SK-N-SH treated with all-trans-retinoic acid at 6 μM for 48 hours (cell line): ENCODE measurements at regions not wholly inside any gene's neighbourhood (a gene's known extent, or its start where the extent isn't known, plus 50 kb on each side); places are given as distances from the start of the nearest gene placed in this dataset.

Experiments used
- ARNTL ChIP-seq: fragments of 450-650 bp; formaldehyde crosslinking; IDR thresholded peaks from 2 replicates; pipeline ENCODE4 v1.5.0; 2020; ENCODE audit warnings: low read depth, mild to moderate bottlenecking, moderate library complexity, borderline replicate concordance
- BACH2 ChIP-seq: fragments of 250-450 bp; sonication (Bioruptor Pico); IDR thresholded peaks from 2 replicates; pipeline ENCODE4 v1.9.0; 2021; ENCODE audit warnings: mild to moderate bottlenecking, borderline replicate concordance
- CSDC2 ChIP-seq: fragments of 250-450 bp; sonication (Bioruptor Pico); IDR thresholded peaks from 2 replicates; pipeline ENCODE4 v1.5.0; 2020; ENCODE audit warnings: mild to moderate bottlenecking, moderate library complexity
- ESRRG ChIP-seq: fragments of 250-450 bp; sonication (Bioruptor Pico); IDR thresholded peaks from 2 replicates; pipeline ENCODE4 v1.6.1; 2021; ENCODE audit warnings: mild to moderate bottlenecking
- POU6F1 ChIP-seq: fragments of 250-450 bp; sonication (Bioruptor Pico); IDR thresholded peaks from 2 replicates; pipeline ENCODE4 v1.8.0; 2021; ENCODE audit warnings: low read depth, mild to moderate bottlenecking, moderate library complexity, borderline replicate concordance
- TCF4 ChIP-seq: fragments of 250-450 bp; sonication (Bioruptor Pico); IDR thresholded peaks from 2 replicates; pipeline ENCODE4 v1.8.0; 2021; ENCODE audit warnings: mild to moderate bottlenecking, moderate library complexity, borderline replicate concordance
- TOX ChIP-seq: fragments of 250-450 bp; sonication (Bioruptor Pico); IDR thresholded peaks from 2 replicates; pipeline ENCODE4 v1.8.0; 2021; ENCODE audit warnings: mild to moderate bottlenecking, moderate library complexity, borderline replicate concordance
- TSHZ2 ChIP-seq: fragments of 250-450 bp; sonication (Bioruptor Pico); IDR thresholded peaks from 2 replicates; pipeline ENCODE4 v1.5.0; 2020; ENCODE audit warnings: mild to moderate bottlenecking, moderate library complexity
- ZC3H10 ChIP-seq: fragments of 250-450 bp; sonication (Bioruptor Pico); IDR thresholded peaks from 2 replicates; pipeline ENCODE4 v1.5.1; 2021; ENCODE audit warnings: mild to moderate bottlenecking, moderate library complexity
- ZFP3 ChIP-seq: fragments of 250-450 bp; sonication (Bioruptor Pico); IDR thresholded peaks from 2 replicates; pipeline ENCODE4 v1.5.0; 2020; ENCODE audit warnings: mild to moderate bottlenecking, moderate library complexity
- ZFP30 ChIP-seq: fragments of 450-650 bp; formaldehyde crosslinking; IDR thresholded peaks from 2 replicates; pipeline ENCODE4 v1.5.0; 2022; ENCODE audit warnings: mild to moderate bottlenecking, moderate library complexity
- ZNF70 ChIP-seq: fragments of 450-650 bp; formaldehyde crosslinking; IDR thresholded peaks from 2 replicates; pipeline ENCODE4 v1.5.0; 2020; ENCODE audit warnings: mild to moderate bottlenecking, moderate library complexity
- TF ChIP-seq, protein P1 (sequence below): fragments of 250-450 bp; sonication (Bioruptor Pico); IDR thresholded peaks from 2 replicates; pipeline ENCODE4 v1.8.0; 2020; ENCODE audit warnings: mild to moderate bottlenecking, moderate library complexity, borderline replicate concordance

DNA sequence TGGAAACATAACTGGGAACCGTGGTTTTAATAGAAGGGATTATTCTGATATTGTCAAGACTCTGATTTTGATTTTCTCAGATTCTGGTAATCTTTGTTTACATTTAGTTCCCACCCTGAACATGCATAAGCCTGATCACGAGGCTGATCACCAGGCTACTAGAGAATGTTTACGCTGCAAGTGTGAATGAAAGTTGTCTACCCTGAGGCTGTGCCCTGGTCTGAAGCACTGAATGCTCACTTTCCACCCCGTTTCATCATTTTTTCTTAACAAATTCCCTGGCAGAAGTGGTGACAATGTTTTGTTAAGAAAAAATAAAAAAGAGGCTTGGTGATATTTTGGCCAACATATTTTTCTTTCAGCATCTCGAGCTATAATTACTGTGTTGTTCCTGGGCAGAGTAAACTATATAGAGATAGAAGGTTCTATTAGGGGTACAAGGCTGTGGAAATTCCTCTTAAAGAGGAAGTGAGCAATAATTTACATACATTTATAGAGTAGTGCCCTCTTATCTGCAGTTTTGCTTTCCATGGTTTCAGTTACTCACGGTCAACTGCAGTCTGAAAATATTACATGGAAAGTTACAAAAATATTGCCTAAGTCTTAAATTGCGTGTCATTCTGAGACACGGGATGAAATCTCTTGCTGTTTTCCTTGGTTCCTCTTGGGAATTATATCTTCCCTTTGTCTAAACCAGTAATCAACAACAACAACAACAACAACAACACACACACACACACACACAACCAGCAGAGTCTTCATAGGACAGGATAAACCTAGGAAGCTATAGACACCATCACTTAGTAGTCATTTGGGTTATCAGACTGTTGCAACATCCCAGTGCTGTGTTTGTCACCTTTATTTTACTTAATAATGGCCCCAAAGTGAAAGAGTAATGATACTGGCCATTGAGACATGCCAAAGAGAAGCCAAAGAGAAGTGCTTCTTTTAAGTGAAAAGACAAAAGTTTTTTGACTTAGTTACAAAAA lies 566.6 kb upstream of the CITED2 start:
- TF ChIP-seq ARNTL (CRISPR knock-in tag), result no peak
- no peak for TF ChIP-seq ZFP3 (CRISPR knock-in tag)
- TF ChIP-seq TSHZ2 (CRISPR knock-in tag), result no peak
- TF ChIP-seq TCF4, result no peak
- TF ChIP-seq, protein P1, sequence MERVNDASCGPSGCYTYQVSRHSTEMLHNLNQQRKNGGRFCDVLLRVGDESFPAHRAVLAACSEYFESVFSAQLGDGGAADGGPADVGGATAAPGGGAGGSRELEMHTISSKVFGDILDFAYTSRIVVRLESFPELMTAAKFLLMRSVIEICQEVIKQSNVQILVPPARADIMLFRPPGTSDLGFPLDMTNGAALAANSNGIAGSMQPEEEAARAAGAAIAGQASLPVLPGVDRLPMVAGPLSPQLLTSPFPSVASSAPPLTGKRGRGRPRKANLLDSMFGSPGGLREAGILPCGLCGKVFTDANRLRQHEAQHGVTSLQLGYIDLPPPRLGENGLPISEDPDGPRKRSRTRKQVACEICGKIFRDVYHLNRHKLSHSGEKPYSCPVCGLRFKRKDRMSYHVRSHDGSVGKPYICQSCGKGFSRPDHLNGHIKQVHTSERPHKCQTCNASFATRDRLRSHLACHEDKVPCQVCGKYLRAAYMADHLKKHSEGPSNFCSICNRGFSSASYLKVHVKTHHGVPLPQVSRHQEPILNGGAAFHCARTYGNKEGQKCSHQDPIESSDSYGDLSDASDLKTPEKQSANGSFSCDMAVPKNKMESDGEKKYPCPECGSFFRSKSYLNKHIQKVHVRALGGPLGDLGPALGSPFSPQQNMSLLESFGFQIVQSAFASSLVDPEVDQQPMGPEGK (CRISPR knock-in tag), result no peak
- TF ChIP-seq BACH2, result no peak
- no peak for TF ChIP-seq CSDC2 (CRISPR knock-in tag)
- no peak for TF ChIP-seq POU6F1 (CRISPR knock-in tag)
- TF ChIP-seq ESRRG (CRISPR knock-in tag), result no peak
- TF ChIP-seq ZC3H10, result no peak
- no peak for TF ChIP-seq ZFP30 (CRISPR knock-in tag)
- no peak for TF ChIP-seq ZNF70
- no peak for TF ChIP-seq TOX (CRISPR knock-in tag)
